NCI-H446 (cell line): ENCODE measurements at regions not wholly inside any gene's neighbourhood (a gene's known extent, or its start where the extent isn't known, plus 50 kb on each side); places are given as distances from the start of the nearest gene placed in this dataset.
"Not testable (repeated sequence)": the region's sequence is repeated elsewhere in the genome, so short reads cannot be mapped to it uniquely, and the experiment has no call there.

Source experiments
- DNase-seq, 2 experiments: peaks; one replicate each; lab custom pipeline; 2025; lab: John Stamatoyannopoulos, UW

- no peak for DNase-seq
Observed at GRCh38 chr2:125224830-125225229, 1199.7 kb downstream of the CNTNAP5 start.

- DNase-seq: no peak
Observed at GRCh38 chr2:125227843-125228392, 1202.8 kb downstream of the CNTNAP5 start.

GRCh38 chr2:125240870-125241269 is 1215.8 kb downstream of the CNTNAP5 start:
- DNase-seq: no peak

DNA sequence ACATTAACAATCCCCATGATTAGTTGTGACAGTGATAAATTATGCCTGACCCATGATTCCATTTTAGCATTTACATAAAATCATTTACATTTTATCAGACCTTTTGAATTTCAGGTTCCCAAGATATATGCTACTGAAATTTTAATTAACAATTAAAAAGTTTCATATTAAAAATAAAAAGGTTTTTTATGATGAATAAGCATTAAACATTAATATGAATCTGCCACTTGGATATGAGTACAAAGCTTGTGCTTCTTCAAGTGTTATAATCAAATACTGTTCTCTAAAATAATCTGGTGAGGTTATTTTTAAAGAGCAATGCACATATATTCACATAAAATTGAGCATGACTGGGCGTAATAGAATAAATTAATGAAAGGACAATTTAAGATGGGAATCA is 1218.0 kb downstream of the CNTNAP5 start:
- DNase-seq: no peak

DNA sequence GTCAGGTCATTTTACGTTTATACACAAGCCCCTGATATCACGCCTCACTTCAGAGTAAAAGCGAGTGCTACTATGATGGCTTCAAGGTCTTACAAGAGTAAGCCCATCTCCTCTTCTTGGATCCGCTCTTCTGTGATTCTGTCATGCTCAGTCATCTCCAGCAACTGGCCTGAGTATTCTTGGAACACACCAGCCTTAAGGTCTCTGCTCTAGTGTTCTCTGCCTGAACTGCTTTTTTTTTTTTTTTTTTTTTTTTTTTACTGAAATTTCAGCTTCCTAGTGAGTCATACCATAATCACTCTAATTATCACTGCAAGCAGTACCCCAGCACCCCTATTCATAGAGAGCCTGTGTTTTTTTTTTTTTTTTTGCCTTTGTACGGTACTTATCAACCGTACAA is 1228.9 kb downstream of the CNTNAP5 start:
- DNase-seq: no peak

- DNase-seq: no peak
Observed at GRCh38 chr2:125259451-125259850, 1234.4 kb downstream of the CNTNAP5 start.

DNA sequence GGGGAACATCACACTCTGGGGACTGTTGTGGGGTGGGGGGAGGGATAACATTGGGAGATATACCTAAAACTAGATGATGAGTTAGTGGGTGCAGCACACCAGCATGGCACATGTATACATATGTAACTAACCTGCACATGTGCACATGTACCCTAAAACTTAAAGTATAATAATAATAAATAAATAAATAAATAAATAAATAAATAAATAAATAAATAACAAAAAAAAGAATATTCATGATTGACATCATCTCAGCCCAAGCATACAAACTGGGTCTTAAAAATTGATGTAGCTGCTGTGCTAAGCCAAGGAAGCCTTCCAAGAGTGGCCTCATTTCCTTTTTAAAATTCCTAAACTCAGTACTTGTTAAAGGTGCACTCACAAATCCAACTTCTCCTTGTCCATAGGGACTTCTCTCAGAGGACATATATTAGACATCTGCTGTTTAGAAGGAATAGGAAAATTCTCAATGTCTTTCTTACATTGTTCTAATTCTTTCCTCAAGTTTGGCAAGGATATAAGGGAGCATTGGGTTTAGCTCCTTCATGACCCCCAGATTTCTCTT is 1235.4 kb downstream of the CNTNAP5 start:
- DNase-seq: not testable (repeated sequence)

- DNase-seq: no peak
Observed at GRCh38 chr2:125264453-125264852, 1239.4 kb downstream of the CNTNAP5 start.

DNA sequence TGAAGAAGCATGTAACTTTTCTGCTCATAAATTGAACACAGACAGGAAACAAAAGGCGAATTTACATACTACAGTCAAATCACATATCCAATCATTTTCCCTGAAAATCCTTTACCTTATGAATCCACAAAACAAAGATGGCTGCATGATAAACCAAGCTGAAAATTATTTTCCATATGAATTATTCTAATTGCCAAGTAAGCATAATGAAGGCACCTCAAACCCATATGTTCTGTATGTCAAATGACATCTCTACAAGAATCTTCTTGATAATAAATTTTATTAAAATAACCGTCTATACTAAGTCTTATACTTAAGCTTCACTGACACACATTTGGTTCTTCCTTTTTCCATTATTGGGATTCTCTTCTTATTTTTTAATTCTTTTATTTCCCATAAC is 1242.6 kb downstream of the CNTNAP5 start:
- no peak for DNase-seq

DNA sequence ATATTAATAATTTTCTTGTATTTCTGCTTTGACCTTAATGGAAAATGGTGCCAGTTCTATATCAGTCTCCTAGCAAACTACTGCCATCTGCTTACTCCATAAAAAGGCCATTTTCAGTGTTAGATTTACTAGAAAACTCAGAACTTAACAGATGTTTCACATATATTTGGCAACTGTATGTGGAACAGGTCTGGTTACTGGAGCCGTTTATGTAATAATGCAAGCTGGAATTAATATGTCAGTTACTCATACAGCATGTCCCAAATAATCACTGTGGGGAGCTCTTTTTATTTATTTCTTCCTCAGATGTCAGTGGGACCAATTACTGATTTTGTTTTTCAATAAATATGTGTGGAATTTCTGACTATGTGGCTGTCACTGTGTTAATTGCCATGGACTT is 1247.6 kb downstream of the CNTNAP5 start:
- no peak for DNase-seq

GRCh38 chr2:125274718-125275117 is 1249.6 kb downstream of the CNTNAP5 start:
- no peak for DNase-seq

DNA sequence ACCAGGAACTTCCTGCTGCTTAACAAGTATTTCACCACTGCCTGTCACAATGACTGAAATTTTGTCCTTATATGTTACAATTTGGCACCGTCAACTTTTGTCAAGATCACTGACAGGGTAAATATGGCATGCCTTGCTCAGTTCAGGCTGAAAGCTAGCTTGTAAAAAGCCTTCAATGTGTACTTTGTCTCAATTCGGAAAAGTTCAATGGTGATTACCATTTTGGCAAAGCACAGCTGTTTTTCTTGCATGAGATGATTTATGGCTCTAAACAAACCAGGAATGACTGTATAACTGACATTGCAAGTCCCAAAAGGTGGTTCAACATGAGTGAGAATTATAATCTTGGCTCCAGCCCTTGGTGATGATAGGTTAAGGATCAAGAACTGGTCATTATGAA is 1255.2 kb downstream of the CNTNAP5 start:
- no peak for DNase-seq

GRCh38 chr2:125281242-125281641 is 1256.2 kb downstream of the CNTNAP5 start:
- DNase-seq: no peak

- no peak for DNase-seq
Observed at GRCh38 chr2:125296742-125297141, 1271.7 kb downstream of the CNTNAP5 start.

GRCh38 chr2:125310657-125311364 is 1285.7 kb downstream of the CNTNAP5 start:
- no peak for DNase-seq

GRCh38 chr2:125312342-125312741 is 1287.3 kb downstream of the CNTNAP5 start:
- DNase-seq: no peak

DNA sequence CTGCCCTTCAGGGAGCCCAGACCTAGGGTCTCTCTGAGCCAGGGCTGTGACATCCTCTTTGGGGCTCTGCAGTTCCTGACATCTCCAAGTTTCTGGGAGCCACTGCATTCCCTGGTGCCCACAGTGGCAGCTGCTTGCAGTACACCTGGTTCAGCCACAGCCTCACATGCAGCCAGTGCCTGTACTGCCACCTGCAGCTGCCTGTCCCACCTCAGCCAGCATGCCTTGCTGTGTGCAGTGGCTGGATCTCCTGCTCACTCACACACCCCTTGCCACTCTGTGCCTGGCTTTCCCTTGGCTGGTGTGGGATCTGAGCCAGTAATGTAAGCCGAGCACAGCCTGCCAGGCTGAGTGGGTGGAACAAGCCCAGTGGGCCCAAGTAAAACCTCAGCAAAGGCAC is 1288.7 kb downstream of the CNTNAP5 start:
- no peak for DNase-seq

- DNase-seq: no peak
Observed at GRCh38 chr2:125318740-125319139, 1293.7 kb downstream of the CNTNAP5 start.

DNA sequence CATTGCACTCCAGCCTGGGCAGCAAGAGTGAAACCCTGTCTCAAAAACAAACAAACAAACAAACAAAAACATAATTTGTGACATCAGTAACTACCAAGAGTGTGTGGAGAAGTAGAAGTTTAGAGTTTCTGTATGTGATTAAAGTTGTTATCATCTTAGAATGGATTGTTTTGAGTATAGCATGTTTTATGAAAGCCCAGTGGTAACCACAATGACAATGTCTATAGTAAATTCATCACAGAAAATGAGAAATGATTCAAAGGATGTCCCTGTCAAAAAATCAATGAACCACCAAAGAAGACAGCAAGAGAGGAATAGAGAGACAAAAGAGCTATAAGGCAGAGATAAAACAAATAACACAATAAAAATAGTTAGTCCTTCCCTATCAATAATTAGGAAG is 1299.2 kb downstream of the CNTNAP5 start:
- no peak for DNase-seq

- no peak for DNase-seq
Observed at GRCh38 chr2:125330133-125330532, 1305.0 kb downstream of the CNTNAP5 start.

GRCh38 chr2:125341353-125341752 is 1314.6 kb upstream of the GYPC start:
- no peak for DNase-seq

DNA sequence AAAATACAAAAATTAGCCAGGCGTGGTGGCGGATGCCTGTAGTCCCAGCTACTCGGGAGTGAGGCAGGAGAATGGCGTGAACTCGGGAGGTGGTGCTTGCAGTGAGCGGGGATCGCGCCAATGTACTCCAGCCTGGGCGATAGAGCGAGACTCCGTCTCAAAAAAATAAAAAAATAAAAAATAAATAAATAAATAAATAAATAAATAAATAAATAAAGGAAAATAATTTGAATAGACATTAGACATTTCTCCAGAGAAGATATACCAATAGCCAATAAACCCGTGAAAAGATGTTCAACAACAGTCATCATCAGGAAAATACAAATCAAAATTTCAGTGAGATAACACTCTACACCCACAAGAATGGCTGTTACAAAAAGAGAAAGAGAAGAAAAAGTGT is 1302.4 kb upstream of the GYPC start:
- DNase-seq: not testable (repeated sequence)

DNA sequence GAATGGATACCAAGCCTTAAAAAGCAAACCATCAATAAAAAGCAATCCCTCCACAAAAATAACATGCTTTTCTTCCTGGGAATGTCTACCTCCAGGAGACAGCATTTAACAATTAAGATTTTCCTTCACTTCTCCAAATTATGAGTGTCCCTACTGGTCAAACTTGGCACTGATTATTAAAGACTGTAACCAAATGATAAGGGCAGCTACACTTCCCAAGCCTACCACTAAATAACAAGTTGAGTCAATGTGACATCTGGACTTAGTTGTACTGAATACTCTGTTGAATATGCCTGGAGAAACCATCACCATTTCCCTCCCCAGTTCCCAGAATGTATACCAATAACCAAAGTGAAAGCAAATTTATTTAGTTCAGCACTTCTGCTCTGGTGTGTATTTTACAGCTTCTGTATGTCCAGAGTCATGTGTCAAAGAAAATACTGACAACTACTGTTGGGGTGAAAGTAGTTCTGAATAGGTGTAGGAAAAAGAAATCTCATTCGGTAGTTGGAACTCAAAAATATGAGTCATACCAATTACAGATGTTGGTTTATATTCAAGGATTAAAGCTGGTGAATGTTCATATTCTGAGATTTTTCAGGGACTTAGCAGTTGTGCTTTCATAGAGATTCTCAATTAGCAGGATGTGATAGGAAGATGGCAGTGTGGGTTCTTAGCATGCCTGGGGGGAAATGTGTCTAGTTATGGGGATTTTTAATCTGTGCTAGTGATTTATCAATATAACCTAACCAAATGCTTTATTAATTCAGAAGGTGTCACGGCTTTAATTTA is 1291.6 kb upstream of the GYPC start:
- DNase-seq: no peak
